Kidney glomerular epithelial cell (primary cell): ENCODE measurements at regions not wholly inside any gene's neighbourhood (a gene's known extent, or its start where the extent isn't known, plus 50 kb on each side); places are given as distances from the start of the nearest gene placed in this dataset.
A peak's percentile ranks its signal among the peaks of the same experiment; 100 is the strongest.

Experiments
- DNase-seq: peaks from one replicate; lab custom pipeline; 2025; lab: John Stamatoyannopoulos, UW

GRCh38 chr12:30827101-30828066 is 72.6 kb upstream of the CAPRIN2 start:
- DNase-seq, result no peak

GRCh38 chr12:30826276-30826675 is 71.5 kb upstream of the CAPRIN2 start:
- DNase-seq, result no peak

GRCh38 chr12:30825341-30825740 is 70.6 kb upstream of the CAPRIN2 start:
- DNase-seq, result no peak

- DNase-seq, result no peak
Observed at GRCh38 chr12:30824311-30824710, 69.6 kb upstream of the CAPRIN2 start.

- no peak for DNase-seq
Observed at GRCh38 chr12:30823764-30824163, 69.0 kb upstream of the CAPRIN2 start.

- no peak for DNase-seq
Observed at GRCh38 chr12:30823156-30823699, 68.5 kb upstream of the CAPRIN2 start.

- peak; percentile 15 for DNase-seq
Observed at GRCh38 chr12:30822385-30823155, 67.8 kb upstream of the CAPRIN2 start.

GRCh38 chr12:30820406-30820946 is 65.7 kb upstream of the CAPRIN2 start:
- DNase-seq, result no peak

- DNase-seq, result no peak
Observed at GRCh38 chr12:30818562-30818961, 63.8 kb upstream of the CAPRIN2 start.

- DNase-seq, result no peak
Observed at GRCh38 chr12:30816742-30817465, 62.2 kb upstream of the CAPRIN2 start.

- DNase-seq, result no peak
Observed at GRCh38 chr12:30814295-30814655, 59.5 kb upstream of the CAPRIN2 start.

- no peak for DNase-seq
Observed at GRCh38 chr12:30813525-30814294, 59.0 kb upstream of the CAPRIN2 start.

- DNase-seq, result no peak
Observed at GRCh38 chr12:30811966-30812365, 57.2 kb upstream of the CAPRIN2 start.

- no peak for DNase-seq
Observed at GRCh38 chr12:30810918-30811317, 56.2 kb upstream of the CAPRIN2 start.

- DNase-seq, result no peak
Observed at GRCh38 chr12:30807695-30808034, 52.9 kb upstream of the CAPRIN2 start.

GRCh38 chr12:30806989-30807694 is 52.4 kb upstream of the CAPRIN2 start:
- peak; percentile 58 for DNase-seq

GRCh38 chr12:30805959-30806358 is 51.2 kb upstream of the CAPRIN2 start:
- DNase-seq, result no peak
